ENCODE measurements at regions not wholly inside any gene's neighbourhood (a gene's known extent, or its start where the extent isn't known, plus 50 kb on each side); places are given as distances from the start of the nearest gene placed in this dataset.
"Not testable (repeated sequence)": the region's sequence is repeated elsewhere in the genome, so short reads cannot be mapped to it uniquely, and the experiment has no call there.

DNA sequence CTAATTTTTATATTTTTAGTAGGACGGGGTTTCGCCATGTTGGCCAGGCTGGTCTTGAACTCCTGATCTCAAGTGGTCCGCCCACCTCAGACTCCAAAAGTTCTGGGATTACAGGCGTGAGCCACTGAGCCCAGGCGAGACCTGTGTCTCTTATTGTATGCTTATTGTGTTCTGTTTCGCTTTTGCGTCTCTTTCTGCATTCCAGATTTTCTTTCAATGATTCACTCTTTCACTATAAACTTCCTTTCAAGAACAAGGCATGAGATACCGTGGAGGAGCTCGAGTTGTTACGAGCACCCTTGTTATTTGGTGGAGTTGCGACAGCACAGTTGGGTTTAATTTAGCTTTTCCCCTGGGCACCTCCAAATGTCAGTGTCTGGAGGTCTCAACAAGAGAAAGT, 366.7 kb upstream of the FAT1 start:
- H3K4me3 ChIP-seq (ENCODE audit: low read depth, low read length) = no peak overlapping the region
- H3K9me3 ChIP-seq = no peaks in the 10 kb centered on the region
- DNase-seq = no peak
- H3K4me1 ChIP-seq = no peaks in the 10 kb centered on the region
- TF ChIP-seq, protein P1, sequence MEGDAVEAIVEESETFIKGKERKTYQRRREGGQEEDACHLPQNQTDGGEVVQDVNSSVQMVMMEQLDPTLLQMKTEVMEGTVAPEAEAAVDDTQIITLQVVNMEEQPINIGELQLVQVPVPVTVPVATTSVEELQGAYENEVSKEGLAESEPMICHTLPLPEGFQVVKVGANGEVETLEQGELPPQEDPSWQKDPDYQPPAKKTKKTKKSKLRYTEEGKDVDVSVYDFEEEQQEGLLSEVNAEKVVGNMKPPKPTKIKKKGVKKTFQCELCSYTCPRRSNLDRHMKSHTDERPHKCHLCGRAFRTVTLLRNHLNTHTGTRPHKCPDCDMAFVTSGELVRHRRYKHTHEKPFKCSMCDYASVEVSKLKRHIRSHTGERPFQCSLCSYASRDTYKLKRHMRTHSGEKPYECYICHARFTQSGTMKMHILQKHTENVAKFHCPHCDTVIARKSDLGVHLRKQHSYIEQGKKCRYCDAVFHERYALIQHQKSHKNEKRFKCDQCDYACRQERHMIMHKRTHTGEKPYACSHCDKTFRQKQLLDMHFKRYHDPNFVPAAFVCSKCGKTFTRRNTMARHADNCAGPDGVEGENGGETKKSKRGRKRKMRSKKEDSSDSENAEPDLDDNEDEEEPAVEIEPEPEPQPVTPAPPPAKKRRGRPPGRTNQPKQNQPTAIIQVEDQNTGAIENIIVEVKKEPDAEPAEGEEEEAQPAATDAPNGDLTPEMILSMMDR (IDR thresholded peaks at IDR 0.05; ENCODE audit: low read depth, low read length) = no peak
- H3K27me3 ChIP-seq = no peaks in the 10 kb centered on the region
- no peaks in the 10 kb centered on the region for H3K36me3 ChIP-seq

DNA sequence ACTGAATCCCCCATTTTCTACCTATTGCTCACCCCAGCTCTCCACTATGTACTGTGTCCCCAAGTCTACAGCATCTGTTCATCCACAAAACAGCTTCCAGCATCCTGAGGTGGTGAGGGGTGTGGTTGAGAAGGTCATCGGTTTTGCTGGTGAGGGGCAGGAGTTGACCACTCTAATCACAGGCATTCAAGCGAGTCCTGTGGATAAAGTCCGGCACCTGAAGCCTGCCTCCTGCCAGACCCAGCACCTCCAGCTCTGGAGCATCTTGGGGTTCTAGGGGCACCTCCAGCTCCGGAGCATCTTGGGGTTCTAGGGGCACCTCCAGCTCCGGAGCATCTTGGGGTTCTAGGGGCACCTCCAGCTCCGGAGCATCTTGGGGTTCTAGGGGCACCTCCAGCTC, 367.2 kb upstream of the FAT1 start:
- H3K36me3 ChIP-seq; DNase-seq; H3K27me3 ChIP-seq; H3K9me3 ChIP-seq; H3K4me1 ChIP-seq; H3K4me3 ChIP-seq (ENCODE audit: low read depth, low read length): not testable (repeated sequence)

DNA sequence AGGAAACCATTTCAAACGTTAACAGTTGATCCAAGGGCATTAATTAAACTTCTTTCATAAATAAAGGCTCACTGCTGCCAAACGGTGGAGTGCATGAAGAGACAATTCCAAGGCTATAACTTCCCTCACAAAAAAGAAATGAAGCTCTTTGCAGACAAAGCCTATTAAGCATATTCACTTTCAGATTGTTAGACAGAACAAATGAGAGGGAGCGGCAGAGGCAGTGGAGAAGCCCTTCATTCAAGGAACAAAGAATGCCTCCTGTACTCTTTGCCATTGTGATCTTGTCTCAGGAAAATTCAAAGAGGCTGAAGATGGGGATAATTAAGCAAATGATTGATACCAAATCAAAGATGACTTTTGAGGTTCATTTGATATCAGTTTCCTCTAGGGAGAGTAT, 370.5 kb upstream of the FAT1 start:
- Histone ChIP-seq H3K4me3 (ENCODE audit: low read depth, low read length) (no peak overlapping the region), H3K9me3 (no peaks in the 10 kb centered on the region), H3K4me1 (no peaks in the 10 kb centered on the region), H3K27me3 (no peaks in the 10 kb centered on the region), H3K36me3 (no peaks in the 10 kb centered on the region)
- TF ChIP-seq, protein P1 (IDR thresholded peaks at IDR 0.05; ENCODE audit: low read depth, low read length) = no peak
- no peak for DNase-seq

DNA sequence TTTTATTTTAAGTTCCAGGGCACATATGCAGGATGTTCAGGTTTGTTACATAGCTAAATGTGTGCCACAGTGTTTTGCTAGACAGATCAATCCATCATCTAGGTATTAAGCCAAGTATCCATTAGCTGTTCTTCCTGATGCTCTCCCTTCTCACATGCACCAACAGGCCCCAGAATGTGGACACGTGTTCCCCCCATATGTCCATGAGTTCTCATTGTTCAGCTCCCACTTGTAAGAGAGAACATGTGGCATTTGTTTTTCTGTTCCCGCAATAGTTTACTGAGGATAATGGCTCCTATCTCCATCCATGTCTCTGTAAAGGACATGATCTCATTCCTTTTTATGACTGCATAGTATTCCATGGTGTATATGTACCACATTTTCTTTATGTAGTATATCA, 374.8 kb upstream of the FAT1 start:
- no peaks in the 10 kb centered on the region for H3K9me3 ChIP-seq
- H3K36me3 ChIP-seq = no peaks in the 10 kb centered on the region
- DNase-seq = no peak
- H3K4me3 ChIP-seq (ENCODE audit: low read depth, low read length) = no peak overlapping the region
- H3K27me3 ChIP-seq = no peaks in the 10 kb centered on the region
- TF ChIP-seq, protein P1 (IDR thresholded peaks at IDR 0.05; ENCODE audit: low read depth, low read length) = no peak
- H3K4me1 ChIP-seq = no peaks in the 10 kb centered on the region

DNA sequence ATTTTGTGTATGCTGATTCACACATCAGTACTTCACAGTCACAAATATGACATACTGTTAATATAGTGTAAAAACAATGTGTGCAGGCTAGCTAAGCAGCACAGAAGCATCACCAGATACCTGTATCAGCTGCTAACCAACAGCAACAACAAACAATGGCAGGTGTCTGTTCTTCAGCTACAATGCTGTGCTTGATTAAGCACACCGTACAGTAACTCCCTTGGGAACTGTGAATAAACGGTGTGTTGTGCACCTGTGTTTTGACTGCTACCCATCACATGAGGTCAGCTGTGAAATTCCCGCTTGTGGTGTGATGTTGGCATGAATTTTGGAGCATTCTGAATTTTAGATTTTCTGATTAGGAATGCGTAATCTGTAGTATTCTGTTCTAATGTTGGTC, 379.7 kb upstream of the FAT1 start:
- DNase-seq = no peak
- TF ChIP-seq, protein P1 (IDR thresholded peaks at IDR 0.05; ENCODE audit: low read depth, low read length) = no peak
- H3K9me3 ChIP-seq = no peaks in the 10 kb centered on the region

DNA sequence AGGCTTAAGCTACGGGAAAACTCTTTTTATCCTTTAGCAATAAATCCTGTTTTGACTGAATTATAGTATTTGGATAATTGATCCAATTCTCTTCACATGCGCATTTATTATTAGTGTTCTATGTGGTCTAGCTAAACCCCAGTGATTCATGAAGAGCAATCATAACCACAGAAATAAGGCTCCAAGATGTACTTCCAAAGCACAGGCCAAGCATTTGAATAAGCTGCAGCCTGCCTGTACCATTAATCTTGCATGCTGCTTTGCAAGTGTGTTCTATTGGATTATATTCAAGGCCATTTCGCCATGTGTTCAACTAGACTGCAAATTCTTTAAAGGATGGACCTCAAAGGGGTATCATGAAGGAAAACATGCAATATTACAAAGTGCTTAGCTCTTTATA, 385.2 kb upstream of the FAT1 start:
- no peak for DNase-seq
- Histone ChIP-seq H3K27me3 (no peaks in the 10 kb centered on the region), H3K4me3 (ENCODE audit: low read depth, low read length) (no peak overlapping the region), H3K4me1 (peaks cover 7% of the 10 kb centered on the region; the same call in 1 of the 2 replicates), H3K36me3 (no peaks in the 10 kb centered on the region), H3K9me3 (no peaks in the 10 kb centered on the region)
- TF ChIP-seq, protein P1 (IDR thresholded peaks at IDR 0.05; ENCODE audit: low read depth, low read length) = no peak

More for the DNA sequence above, 379.7 kb upstream of the FAT1 start:
- Histone ChIP-seq H3K36me3 (no peaks in the 10 kb centered on the region), H3K4me1 (no peaks in the 10 kb centered on the region), H3K27me3 (no peaks in the 10 kb centered on the region), H3K4me3 (ENCODE audit: low read depth, low read length) (no peak overlapping the region)

DNA sequence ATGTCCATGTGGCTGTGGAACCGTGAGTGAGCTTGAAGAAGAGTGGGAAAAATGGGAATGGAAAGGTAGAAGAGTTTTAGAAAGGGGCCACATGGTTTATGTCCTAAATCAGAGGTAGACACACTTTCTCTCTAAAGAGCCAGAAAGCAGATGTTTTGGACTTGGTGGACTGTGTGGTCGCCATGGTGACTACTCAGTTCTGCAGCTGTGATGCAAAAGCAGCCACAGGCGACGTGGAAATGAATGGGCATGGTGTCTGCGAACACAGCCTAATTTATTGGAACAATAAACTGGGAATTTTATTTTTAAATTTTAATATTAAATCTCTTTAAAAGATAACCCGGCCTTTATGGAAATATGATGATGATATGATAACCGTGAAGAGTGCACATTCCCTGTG, 386.0 kb upstream of the FAT1 start:
- Histone ChIP-seq H3K4me3 (ENCODE audit: low read depth, low read length) (no peak overlapping the region), H3K27me3 (no peaks in the 10 kb centered on the region), H3K9me3 (no peaks in the 10 kb centered on the region), H3K4me1 (peaks cover 7% of the 10 kb centered on the region; the same call in 1 of the 2 replicates), H3K36me3 (no peaks in the 10 kb centered on the region)
- TF ChIP-seq, protein P1 (IDR thresholded peaks at IDR 0.05; ENCODE audit: low read depth, low read length) = no peak
- no peak for DNase-seq

Measured in BE2C (cell line).